ENCODE measurements at regions not wholly inside any gene's neighbourhood (a gene's known extent, or its start where the extent isn't known, plus 50 kb on each side); places are given as distances from the start of the nearest gene placed in this dataset.

DNA sequence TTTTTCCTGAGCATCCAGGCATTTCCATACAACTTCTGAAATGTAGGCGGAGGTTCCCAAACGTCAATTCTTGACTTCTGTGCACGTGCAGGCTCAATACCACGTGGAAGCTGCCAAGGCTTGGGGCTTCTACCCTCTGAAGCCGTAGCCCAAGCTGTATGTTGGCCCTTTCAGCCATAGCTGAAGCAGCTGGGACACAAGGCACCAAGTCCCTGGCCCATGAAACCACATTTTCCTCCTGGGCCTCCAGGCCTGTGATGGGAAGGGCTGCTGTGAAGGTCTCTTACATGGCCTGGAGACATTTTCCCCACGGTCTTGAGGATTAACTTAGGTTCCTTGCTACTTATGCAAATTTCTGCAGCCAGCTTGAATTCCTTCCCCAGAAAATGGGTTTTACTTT is 103.6 kb downstream of the NREP start:
- Mint-ChIP-seq H3K27me3 (peaks cover 3% of the 10 kb centered on the region), H3K4me1 (ENCODE audit: unreplicated experiment) (no peaks in the 10 kb centered on the region), H3K27ac (no peak overlapping the region), H3K9me3 (peaks cover 9% of the 10 kb centered on the region), H3K36me3 (no peaks in the 10 kb centered on the region), H3K4me3 (no peak overlapping the region)
- TF ChIP-seq CTCF (conservative IDR thresholded peaks at IDR 0.05), result no peak
- no peak for DNase-seq (ENCODE audit: extremely low spot score, unreplicated experiment)

GRCh38 chr5:111649516-111649915 is 107.5 kb downstream of the NREP start:
- Mint-ChIP-seq H3K27ac (no peak overlapping the region), H3K36me3 (no peaks in the 10 kb centered on the region), H3K9me3 (peaks cover 5% of the 10 kb centered on the region), H3K4me1 (ENCODE audit: unreplicated experiment) (no peaks in the 10 kb centered on the region), H3K4me3 (no peak overlapping the region), H3K27me3 (peaks cover 9% of the 10 kb centered on the region)
- no peak for TF ChIP-seq CTCF (conservative IDR thresholded peaks at IDR 0.05)
- no peak for DNase-seq (ENCODE audit: extremely low spot score, unreplicated experiment)

DNA sequence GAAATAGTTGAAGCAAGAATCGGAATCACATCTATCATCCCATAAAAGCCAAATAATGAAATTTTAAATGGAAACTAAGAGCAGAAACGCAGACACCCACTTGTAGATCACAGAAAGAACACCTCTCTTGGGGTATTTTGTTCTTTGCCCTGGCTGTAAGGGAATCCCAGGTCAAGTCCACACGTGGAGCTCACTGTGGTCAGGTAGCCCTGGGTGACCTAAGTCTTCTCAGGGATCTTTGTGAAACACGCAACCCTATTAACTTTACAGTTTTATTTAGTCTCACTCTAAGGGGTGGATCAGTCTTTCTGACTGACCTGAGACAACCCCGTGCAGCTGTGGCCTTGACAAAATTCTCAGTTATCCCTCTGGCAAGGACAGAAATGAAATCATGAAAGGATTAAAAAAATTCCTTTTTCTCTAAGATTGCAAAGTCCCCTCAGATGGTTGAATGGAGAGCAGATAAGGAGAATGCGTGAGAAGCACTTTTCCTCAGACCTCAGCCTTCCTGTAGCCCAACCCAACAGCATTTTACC is 111.6 kb downstream of the NREP start:
- Mint-ChIP-seq H3K27ac (no peak overlapping the region), H3K36me3 (no peaks in the 10 kb centered on the region), H3K4me3 (no peak overlapping the region), H3K4me1 (ENCODE audit: unreplicated experiment) (no peaks in the 10 kb centered on the region), H3K27me3 (peaks cover 6% of the 10 kb centered on the region), H3K9me3 (no peaks in the 10 kb centered on the region)
- no peak for TF ChIP-seq CTCF (conservative IDR thresholded peaks at IDR 0.05)
- DNase-seq (ENCODE audit: extremely low spot score, unreplicated experiment), result no peak

GRCh38 chr5:111643499-111643898 is 113.5 kb downstream of the NREP start:
- Mint-ChIP-seq H3K9me3 (no peaks in the 10 kb centered on the region), H3K4me3 (no peak overlapping the region), H3K27me3 (peaks cover 6% of the 10 kb centered on the region), H3K4me1 (ENCODE audit: unreplicated experiment) (no peaks in the 10 kb centered on the region), H3K36me3 (peaks cover 3% of the 10 kb centered on the region), H3K27ac (no peak overlapping the region)
- no peak for TF ChIP-seq CTCF (conservative IDR thresholded peaks at IDR 0.05)
- DNase-seq (ENCODE audit: extremely low spot score, unreplicated experiment), result no peak

GRCh38 chr5:111641533-111642233 is 115.3 kb downstream of the NREP start:
- H3K4me1 Mint-ChIP-seq (ENCODE audit: unreplicated experiment), result no peaks in the 10 kb centered on the region
- no peak for TF ChIP-seq CTCF (conservative IDR thresholded peaks at IDR 0.05)
- H3K4me3 Mint-ChIP-seq, result no peak overlapping the region
- peaks cover 3% of the 10 kb centered on the region for H3K36me3 Mint-ChIP-seq
- no peak overlapping the region for H3K27ac Mint-ChIP-seq
- no peaks in the 10 kb centered on the region for H3K9me3 Mint-ChIP-seq
- no peak for DNase-seq (ENCODE audit: extremely low spot score, unreplicated experiment)
- H3K27me3 Mint-ChIP-seq, result peaks cover 6% of the 10 kb centered on the region

Measured in type B pancreatic cell (in vitro differentiated cells).